ENCODE measurements at regions not wholly inside any gene's neighbourhood (a gene's known extent, or its start where the extent isn't known, plus 50 kb on each side); places are given as distances from the start of the nearest gene placed in this dataset.

GRCh38 chr17:79184219-79184618 is 109.6 kb downstream of the ENGASE start:
- H3K27ac ChIP-seq, result no peak overlapping the region
- no peak for TF ChIP-seq ZFX (IDR thresholded peaks at IDR 0.05)
- TF ChIP-seq CTCF (conservative IDR thresholded peaks at IDR 0.05), result no peak

GRCh38 chr17:79183293-79184158 is 108.9 kb downstream of the ENGASE start:
- no peak overlapping the region for H3K27ac ChIP-seq

GRCh38 chr17:79183043-79183292 is 108.3 kb downstream of the ENGASE start:
- TF ChIP-seq CTCF (conservative IDR thresholded peaks at IDR 0.05) (no peak), ZFX (IDR thresholded peaks at IDR 0.05) (no peak)

More at GRCh38 chr17:79183293-79184158, 108.9 kb downstream of the ENGASE start:
- TF ChIP-seq CTCF (conservative IDR thresholded peaks at IDR 0.05) (no peak), ZFX (IDR thresholded peaks at IDR 0.05) (no peak)

GRCh38 chr17:79182176-79183042 is 107.8 kb downstream of the ENGASE start:
- H3K27ac ChIP-seq, result no peak overlapping the region
- no peak for TF ChIP-seq ZFX (IDR thresholded peaks at IDR 0.05)
- no peak for TF ChIP-seq CTCF (conservative IDR thresholded peaks at IDR 0.05)

More at GRCh38 chr17:79183043-79183292, 108.3 kb downstream of the ENGASE start:
- no peak overlapping the region for H3K27ac ChIP-seq

GRCh38 chr17:79180358-79181005 is 105.9 kb downstream of the ENGASE start:
- no peak for TF ChIP-seq ZFX (IDR thresholded peaks at IDR 0.05)
- H3K27ac ChIP-seq, result no peak overlapping the region

GRCh38 chr17:79179334-79179733 is 104.7 kb downstream of the ENGASE start:
- no peak overlapping the region for H3K27ac ChIP-seq
- TF ChIP-seq ZFX (IDR thresholded peaks at IDR 0.05), result no peak
- no peak for TF ChIP-seq CTCF (conservative IDR thresholded peaks at IDR 0.05)

- TF ChIP-seq ZFX (IDR thresholded peaks at IDR 0.05) (no peak), CTCF (conservative IDR thresholded peaks at IDR 0.05) (no peak)
- H3K27ac ChIP-seq, result no peak overlapping the region
These were observed 103.3 kb downstream of the ENGASE start for GRCh38 chr17:79177877-79178276.

Data from C4-2B (cell line).